ENCODE measurements at regions not wholly inside any gene's neighbourhood (a gene's known extent, or its start where the extent isn't known, plus 50 kb on each side); places are given as distances from the start of the nearest gene placed in this dataset.
A peak's percentile ranks its signal among the peaks of the same experiment; 100 is the strongest.

GRCh38 chr4:116530048-116530447 is 555.3 kb downstream of the TRAM1L1 start:
- Mint-ChIP-seq H3K27me3 (no peaks in the 10 kb centered on the region), H3K4me1 (no peaks in the 10 kb centered on the region)
- no peak for DNase-seq

GRCh38 chr4:116529129-116529528 is 556.2 kb downstream of the TRAM1L1 start:
- ChIA-PET CTCF (no interaction called here), POLR2A (no interaction called here)
- DNase-seq: no peak
- peaks cover 0 to 9% (median 1%) of the 10 kb centered on the region in 5 donors for H3K9me3 Mint-ChIP-seq
- H3K27ac ChIP-seq (ENCODE audit: low read depth, low read length): no peak overlapping the region
- H3K4me1 Mint-ChIP-seq: no peaks in the 10 kb centered on the region
- H3K4me1 ChIP-seq (ENCODE audit: insufficient read depth, low read length): no peaks in the 10 kb centered on the region
- H3K27ac Mint-ChIP-seq: no peak overlapping the region
- H3K27me3 ChIP-seq (ENCODE audit: insufficient read depth, low read length, poor library complexity, severe bottlenecking): no peaks in the 10 kb centered on the region
- no peaks in the 10 kb centered on the region for H3K36me3 Mint-ChIP-seq
- H3K27me3 Mint-ChIP-seq: no peaks in the 10 kb centered on the region
- H3K4me3 Mint-ChIP-seq: no peak overlapping the region
- H3K9me3 ChIP-seq (ENCODE audit: low read length): no peaks in the 10 kb centered on the region
- H3K36me3 ChIP-seq (ENCODE audit: insufficient read depth, low read length): no peaks in the 10 kb centered on the region
- no peak overlapping the region for H3K4me3 ChIP-seq (ENCODE audit: low read length)

More at GRCh38 chr4:116530048-116530447, 555.3 kb downstream of the TRAM1L1 start:
- Histone ChIP-seq H3K27me3 (ENCODE audit: insufficient read depth, low read length, poor library complexity, severe bottlenecking) (no peaks in the 10 kb centered on the region), H3K9me3 (ENCODE audit: low read length) (no peaks in the 10 kb centered on the region), H3K4me3 (ENCODE audit: low read length) (no peak overlapping the region), H3K36me3 (ENCODE audit: insufficient read depth, low read length) (no peaks in the 10 kb centered on the region), H3K27ac (ENCODE audit: low read depth, low read length) (no peak overlapping the region), H3K4me1 (ENCODE audit: insufficient read depth, low read length) (no peaks in the 10 kb centered on the region)
- Mint-ChIP-seq H3K27ac (no peak overlapping the region), H3K36me3 (no peaks in the 10 kb centered on the region), H3K9me3 (peaks cover 0 to 9% (median 3%) of the 10 kb centered on the region in 5 donors), H3K4me3 (no peak overlapping the region)
- ChIA-PET POLR2A (no interaction called here), CTCF (no interaction called here)

GRCh38 chr4:116522922-116523321 is 562.5 kb downstream of the TRAM1L1 start:
- Histone ChIP-seq H3K9me3 (ENCODE audit: low read length) (no peaks in the 10 kb centered on the region), H3K4me3 (ENCODE audit: low read length) (no peak overlapping the region), H3K27ac (ENCODE audit: low read depth, low read length) (no peak overlapping the region), H3K36me3 (ENCODE audit: insufficient read depth, low read length) (no peaks in the 10 kb centered on the region), H3K4me1 (ENCODE audit: insufficient read depth, low read length) (no peaks in the 10 kb centered on the region), H3K27me3 (ENCODE audit: insufficient read depth, low read length, poor library complexity, severe bottlenecking) (no peaks in the 10 kb centered on the region)
- Mint-ChIP-seq H3K36me3 (no peaks in the 10 kb centered on the region), H3K4me3 (no peak overlapping the region), H3K4me1 (no peaks in the 10 kb centered on the region), H3K9me3 (peaks cover 0 to 15% (median 8%) of the 10 kb centered on the region in 5 donors), H3K27ac (no peak overlapping the region), H3K27me3 (no peaks in the 10 kb centered on the region)
- no peak for DNase-seq
- POLR2A ChIA-PET: no interaction called here
- CTCF ChIA-PET: no interaction called here

GRCh38 chr4:116520886-116521285 is 564.5 kb downstream of the TRAM1L1 start:
- Histone ChIP-seq H3K4me3 (ENCODE audit: low read length) (no peak overlapping the region), H3K36me3 (ENCODE audit: insufficient read depth, low read length) (no peaks in the 10 kb centered on the region), H3K9me3 (ENCODE audit: low read length) (no peaks in the 10 kb centered on the region), H3K27me3 (ENCODE audit: insufficient read depth, low read length, poor library complexity, severe bottlenecking) (no peaks in the 10 kb centered on the region), H3K4me1 (ENCODE audit: insufficient read depth, low read length) (no peaks in the 10 kb centered on the region), H3K27ac (ENCODE audit: low read depth, low read length) (no peak overlapping the region)
- DNase-seq: no peak
- no peaks in the 10 kb centered on the region for H3K4me1 Mint-ChIP-seq
- H3K27me3 Mint-ChIP-seq: no peaks in the 10 kb centered on the region
- H3K36me3 Mint-ChIP-seq: no peaks in the 10 kb centered on the region
- CTCF ChIA-PET: no interaction called here
- no peak overlapping the region for H3K4me3 Mint-ChIP-seq
- H3K9me3 Mint-ChIP-seq: peaks cover 0 to 21% (median 9%) of the 10 kb centered on the region in 5 donors
- POLR2A ChIA-PET: no interaction called here
- no peak overlapping the region for H3K27ac Mint-ChIP-seq

- Mint-ChIP-seq H3K4me3 (no peak overlapping the region), H3K9me3 (peaks cover 0 to 21% (median 9%) of the 10 kb centered on the region in 5 donors), H3K27me3 (no peaks in the 10 kb centered on the region), H3K36me3 (no peaks in the 10 kb centered on the region), H3K4me1 (no peaks in the 10 kb centered on the region), H3K27ac (no peak overlapping the region)
- CTCF ChIA-PET: no interaction called here
- Histone ChIP-seq H3K4me1 (ENCODE audit: insufficient read depth, low read length) (no peaks in the 10 kb centered on the region), H3K36me3 (ENCODE audit: insufficient read depth, low read length) (no peaks in the 10 kb centered on the region), H3K27ac (ENCODE audit: low read depth, low read length) (no peak overlapping the region), H3K4me3 (ENCODE audit: low read length) (no peak overlapping the region), H3K27me3 (ENCODE audit: insufficient read depth, low read length, poor library complexity, severe bottlenecking) (no peaks in the 10 kb centered on the region), H3K9me3 (ENCODE audit: low read length) (no peaks in the 10 kb centered on the region)
- no peak for DNase-seq
- POLR2A ChIA-PET: no interaction called here
Observed at GRCh38 chr4:116516711-116517110, 568.7 kb downstream of the TRAM1L1 start.

GRCh38 chr4:116515959-116516358 is 569.4 kb downstream of the TRAM1L1 start:
- H3K4me1 Mint-ChIP-seq: no peaks in the 10 kb centered on the region
- no peaks in the 10 kb centered on the region for H3K27me3 Mint-ChIP-seq
- H3K36me3 Mint-ChIP-seq: no peaks in the 10 kb centered on the region
- ChIA-PET CTCF (no interaction called here), POLR2A (no interaction called here)
- peaks cover 0 to 21% (median 9%) of the 10 kb centered on the region in 5 donors for H3K9me3 Mint-ChIP-seq
- H3K27ac Mint-ChIP-seq: peak overlapping the region in 1 of 8 donors; percentile 23
- Histone ChIP-seq H3K27me3 (ENCODE audit: insufficient read depth, low read length, poor library complexity, severe bottlenecking) (no peaks in the 10 kb centered on the region), H3K36me3 (ENCODE audit: insufficient read depth, low read length) (no peaks in the 10 kb centered on the region), H3K4me3 (ENCODE audit: low read length) (no peak overlapping the region), H3K27ac (ENCODE audit: low read depth, low read length) (no peak overlapping the region), H3K4me1 (ENCODE audit: insufficient read depth, low read length) (no peaks in the 10 kb centered on the region), H3K9me3 (ENCODE audit: low read length) (no peaks in the 10 kb centered on the region)
- no peak overlapping the region for H3K4me3 Mint-ChIP-seq
- DNase-seq: no peak

GRCh38 chr4:116512552-116512951 is 572.8 kb downstream of the TRAM1L1 start:
- Mint-ChIP-seq H3K27me3 (no peaks in the 10 kb centered on the region), H3K9me3 (peaks cover 0 to 16% (median 5%) of the 10 kb centered on the region in 5 donors), H3K4me1 (no peaks in the 10 kb centered on the region), H3K36me3 (no peaks in the 10 kb centered on the region), H3K4me3 (no peak overlapping the region), H3K27ac (no peak overlapping the region)
- CTCF ChIA-PET: no interaction called here
- DNase-seq: no peak
- no peaks in the 10 kb centered on the region for H3K27me3 ChIP-seq (ENCODE audit: insufficient read depth, low read length, poor library complexity, severe bottlenecking)
- no peak overlapping the region for H3K27ac ChIP-seq (ENCODE audit: low read depth, low read length)
- POLR2A ChIA-PET: no interaction called here
- H3K4me1 ChIP-seq (ENCODE audit: insufficient read depth, low read length): no peaks in the 10 kb centered on the region
- no peaks in the 10 kb centered on the region for H3K36me3 ChIP-seq (ENCODE audit: insufficient read depth, low read length)
- H3K4me3 ChIP-seq (ENCODE audit: low read length): no peak overlapping the region
- no peaks in the 10 kb centered on the region for H3K9me3 ChIP-seq (ENCODE audit: low read length)

- Histone ChIP-seq H3K4me3 (ENCODE audit: low read length) (no peak overlapping the region), H3K27ac (ENCODE audit: low read depth, low read length) (no peak overlapping the region), H3K36me3 (ENCODE audit: insufficient read depth, low read length) (no peaks in the 10 kb centered on the region), H3K4me1 (ENCODE audit: insufficient read depth, low read length) (no peaks in the 10 kb centered on the region), H3K27me3 (ENCODE audit: insufficient read depth, low read length, poor library complexity, severe bottlenecking) (no peaks in the 10 kb centered on the region), H3K9me3 (ENCODE audit: low read length) (no peaks in the 10 kb centered on the region)
- ChIA-PET CTCF (no interaction called here), POLR2A (no interaction called here)
- Mint-ChIP-seq H3K4me1 (no peaks in the 10 kb centered on the region), H3K27ac (no peak overlapping the region), H3K9me3 (peaks cover 0 to 10% (median 3%) of the 10 kb centered on the region in 5 donors), H3K4me3 (peak overlapping the region in 1 of 7 donors; percentile 2), H3K27me3 (no peaks in the 10 kb centered on the region), H3K36me3 (no peaks in the 10 kb centered on the region)
- no peak for DNase-seq
Observed at GRCh38 chr4:116501954-116502353, 583.4 kb downstream of the TRAM1L1 start.

GRCh38 chr4:116500225-116500624 is 585.2 kb downstream of the TRAM1L1 start:
- peaks cover 0 to 10% (median 3%) of the 10 kb centered on the region in 5 donors for H3K9me3 Mint-ChIP-seq
- H3K4me1 Mint-ChIP-seq: no peaks in the 10 kb centered on the region

More at GRCh38 chr4:116500225-116500624, 585.2 kb downstream of the TRAM1L1 start:
- DNase-seq: no peak
- H3K36me3 ChIP-seq (ENCODE audit: insufficient read depth, low read length): no peaks in the 10 kb centered on the region
- H3K4me1 ChIP-seq (ENCODE audit: insufficient read depth, low read length): no peaks in the 10 kb centered on the region
- no peak overlapping the region for H3K27ac ChIP-seq (ENCODE audit: low read depth, low read length)
- H3K36me3 Mint-ChIP-seq: no peaks in the 10 kb centered on the region
- H3K9me3 ChIP-seq (ENCODE audit: low read length): no peaks in the 10 kb centered on the region
- ChIA-PET POLR2A (no interaction called here), CTCF (interaction anchor here (1.7 kb wide), 1 partner anchor 8 kb away, joined by 4 read pairs; no protein-coding TSS in a partner anchor)
- no peak overlapping the region for H3K4me3 Mint-ChIP-seq
- no peak overlapping the region for H3K4me3 ChIP-seq (ENCODE audit: low read length)
- no peak overlapping the region for H3K27ac Mint-ChIP-seq
- H3K27me3 ChIP-seq (ENCODE audit: insufficient read depth, low read length, poor library complexity, severe bottlenecking): no peaks in the 10 kb centered on the region
- no peaks in the 10 kb centered on the region for H3K27me3 Mint-ChIP-seq
